ENCODE measurements at regions not wholly inside any gene's neighbourhood (a gene's known extent, or its start where the extent isn't known, plus 50 kb on each side); places are given as distances from the start of the nearest gene placed in this dataset.
"Not testable (repeated sequence)": the region's sequence is repeated elsewhere in the genome, so short reads cannot be mapped to it uniquely, and the experiment has no call there.

DNA sequence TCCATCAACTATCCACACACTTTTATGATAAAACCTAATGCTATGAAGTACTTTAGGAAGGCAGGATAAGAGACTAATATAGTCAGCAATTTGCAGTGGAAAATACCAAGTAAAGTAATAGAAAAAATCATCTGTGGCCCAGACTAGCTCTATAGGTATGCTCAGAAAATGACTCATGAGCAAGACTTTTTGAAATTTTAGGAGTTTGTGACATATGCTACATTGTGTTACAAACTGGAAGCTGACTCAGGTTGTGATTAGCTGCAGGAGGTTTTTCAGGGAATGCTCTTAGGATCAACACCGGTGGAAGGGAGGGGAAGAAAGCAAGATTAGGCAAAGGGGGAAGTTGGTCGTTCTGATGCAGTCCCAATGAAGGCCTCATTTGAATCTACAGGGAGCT lies 56.1 kb downstream of the FEZF1 start:
- Histone ChIP-seq H3K14ac (ENCODE audit: low read length in 2 of 2) (no peak overlapping the region), H3K79me1 (replicated peaks; ENCODE audit: low read length, poor library complexity, severe bottlenecking) (no peaks in the 10 kb centered on the region), H2BK15ac (ENCODE audit: low read depth, poor library complexity, severe bottlenecking) (no peak overlapping the region), H2AFZ (ENCODE audit: low read depth, low read length) (no peak overlapping the region), H3K4me3 (ENCODE audit: insufficient read depth in 1 of 2, low read depth in 1 of 2, low read length in 2 of 2) (no peak overlapping the region), H3K4me1 (ENCODE audit: control insufficient read depth, insufficient read depth, low read depth, low read length) (no peaks in the 10 kb centered on the region), H3K27me3 (ENCODE audit: control insufficient read depth in 1 of 2, insufficient read depth in 1 of 2, low read length in 2 of 2) (peaks cover 0 to 3% of the 10 kb centered on the region in 2 experiments), H3K23ac (ENCODE audit: low read length in 2 of 2) (no peak overlapping the region), H3K4me2 (ENCODE audit: low read length, poor library complexity, severe bottlenecking) (no peak overlapping the region), H2BK120ac (ENCODE audit: low read depth, low read length) (no peak overlapping the region), H3K9ac (ENCODE audit: low read length) (no peak overlapping the region), H3K9me3 (ENCODE audit: control insufficient read depth, low read length) (no peaks in the 10 kb centered on the region), H3K36me3 (ENCODE audit: control insufficient read depth in 1 of 2, insufficient read depth in 2 of 2, low read depth in 1 of 2, low read length in 2 of 2) (no peaks in the 10 kb centered on the region), H2BK12ac (ENCODE audit: low read length in 2 of 2) (no peak overlapping the region), H2AK5ac (ENCODE audit: low read length, severe bottlenecking) (no peak overlapping the region), H4K91ac (ENCODE audit: low read length) (no peak overlapping the region), H3K18ac (ENCODE audit: low read depth in 1 of 2, low read length in 2 of 2) (no peak overlapping the region), H3K27ac (ENCODE audit: low read length, poor library complexity, severe bottlenecking) (no peak overlapping the region), H4K8ac (ENCODE audit: low read length) (no peak overlapping the region), H3K4ac (ENCODE audit: low read depth in 1 of 2, low read length in 2 of 2) (no peak overlapping the region), H2BK5ac (ENCODE audit: low read depth, low read length, poor library complexity, severe bottlenecking) (no peak overlapping the region)
- 2% methylated on average over 2 of the region's 2 CpGs for WGBS
- DNase-seq, result no peak

DNA sequence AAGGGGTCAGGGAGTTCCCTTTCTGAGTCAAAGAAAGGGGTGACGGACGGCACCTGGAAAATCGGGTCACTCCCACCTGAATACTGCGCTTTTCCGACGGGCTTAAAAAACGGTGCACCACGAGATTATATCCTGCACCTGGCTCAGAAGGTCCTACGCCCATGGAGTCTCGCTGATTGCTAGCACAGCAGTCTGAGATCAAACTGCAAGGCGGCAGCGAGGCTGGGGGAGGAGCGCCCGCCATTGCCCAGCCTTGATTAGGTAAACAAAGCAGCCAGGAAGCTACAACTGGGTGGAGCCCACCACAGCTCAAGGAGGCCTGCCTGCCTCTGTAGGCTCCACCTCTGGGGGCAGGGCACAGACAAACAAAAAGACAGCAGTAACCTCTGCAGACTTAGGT lies 65.8 kb downstream of the FEZF1 start:
- not testable (repeated sequence) for H3K36me3 ChIP-seq (ENCODE audit: control insufficient read depth in 1 of 2, insufficient read depth in 2 of 2, low read depth in 1 of 2, low read length in 2 of 2); H3K4me3 ChIP-seq (ENCODE audit: insufficient read depth in 1 of 2, low read depth in 1 of 2, low read length in 2 of 2); H4K91ac ChIP-seq (ENCODE audit: low read length); H3K9me3 ChIP-seq (ENCODE audit: control insufficient read depth, low read length); H2BK120ac ChIP-seq (ENCODE audit: low read depth, low read length); H3K27me3 ChIP-seq (ENCODE audit: control insufficient read depth in 1 of 2, insufficient read depth in 1 of 2, low read length in 2 of 2); H2AK5ac ChIP-seq (ENCODE audit: low read length, severe bottlenecking); DNase-seq; H2AFZ ChIP-seq (ENCODE audit: low read depth, low read length); H3K18ac ChIP-seq (ENCODE audit: low read depth in 1 of 2, low read length in 2 of 2); H3K27ac ChIP-seq (ENCODE audit: low read length, poor library complexity, severe bottlenecking); H2BK5ac ChIP-seq (ENCODE audit: low read depth, low read length, poor library complexity, severe bottlenecking); H3K23ac ChIP-seq (ENCODE audit: low read length in 2 of 2); H2BK15ac ChIP-seq (ENCODE audit: low read depth, poor library complexity, severe bottlenecking); H4K8ac ChIP-seq (ENCODE audit: low read length); H2BK12ac ChIP-seq (ENCODE audit: low read length in 2 of 2); H3K4ac ChIP-seq (ENCODE audit: low read depth in 1 of 2, low read length in 2 of 2); H3K79me1 ChIP-seq (replicated peaks; ENCODE audit: low read length, poor library complexity, severe bottlenecking); H3K14ac ChIP-seq (ENCODE audit: low read length in 2 of 2); H3K4me1 ChIP-seq (ENCODE audit: control insufficient read depth, insufficient read depth, low read depth, low read length); H3K4me2 ChIP-seq (ENCODE audit: low read length, poor library complexity, severe bottlenecking); H3K9ac ChIP-seq (ENCODE audit: low read length)
- WGBS, result 83% methylated on average over 14 of the region's 14 CpGs

DNA sequence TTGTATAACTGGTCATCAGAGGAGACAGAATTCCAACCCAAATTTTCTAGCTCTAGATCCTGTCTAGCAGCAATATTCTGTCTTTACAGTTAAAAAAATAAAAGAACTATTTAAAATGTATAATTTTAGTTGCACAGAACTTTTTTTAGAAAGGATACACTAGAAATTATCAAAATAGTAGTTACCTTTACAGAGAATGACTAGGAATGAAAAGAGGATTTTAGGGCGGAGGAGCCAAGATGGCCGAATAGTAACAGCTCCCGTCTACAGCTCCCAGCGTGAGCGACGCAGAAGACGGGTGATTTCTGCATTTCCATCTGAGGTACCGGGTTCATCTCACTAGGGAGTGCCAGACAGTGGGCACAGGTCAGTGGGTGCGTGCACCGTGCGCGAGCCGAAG lies 66.3 kb downstream of the FEZF1 start:
- H3K27ac ChIP-seq (ENCODE audit: low read length, poor library complexity, severe bottlenecking); H3K9ac ChIP-seq (ENCODE audit: low read length); H3K79me1 ChIP-seq (replicated peaks; ENCODE audit: low read length, poor library complexity, severe bottlenecking); H3K4me3 ChIP-seq (ENCODE audit: insufficient read depth in 1 of 2, low read depth in 1 of 2, low read length in 2 of 2); H4K8ac ChIP-seq (ENCODE audit: low read length); H3K23ac ChIP-seq (ENCODE audit: low read length in 2 of 2); H3K4me2 ChIP-seq (ENCODE audit: low read length, poor library complexity, severe bottlenecking); H4K91ac ChIP-seq (ENCODE audit: low read length); H3K9me3 ChIP-seq (ENCODE audit: control insufficient read depth, low read length); H2BK15ac ChIP-seq (ENCODE audit: low read depth, poor library complexity, severe bottlenecking); H3K27me3 ChIP-seq (ENCODE audit: control insufficient read depth in 1 of 2, insufficient read depth in 1 of 2, low read length in 2 of 2); H3K4me1 ChIP-seq (ENCODE audit: control insufficient read depth, insufficient read depth, low read depth, low read length); H3K4ac ChIP-seq (ENCODE audit: low read depth in 1 of 2, low read length in 2 of 2); H2AK5ac ChIP-seq (ENCODE audit: low read length, severe bottlenecking); H2BK5ac ChIP-seq (ENCODE audit: low read depth, low read length, poor library complexity, severe bottlenecking); H3K36me3 ChIP-seq (ENCODE audit: control insufficient read depth in 1 of 2, insufficient read depth in 2 of 2, low read depth in 1 of 2, low read length in 2 of 2); H2BK12ac ChIP-seq (ENCODE audit: low read length in 2 of 2); DNase-seq; H2AFZ ChIP-seq (ENCODE audit: low read depth, low read length); H2BK120ac ChIP-seq (ENCODE audit: low read depth, low read length); H3K14ac ChIP-seq (ENCODE audit: low read length in 2 of 2); H3K18ac ChIP-seq (ENCODE audit: low read depth in 1 of 2, low read length in 2 of 2): not testable (repeated sequence)
- 91% methylated on average over 13 of the region's 13 CpGs for WGBS

DNA sequence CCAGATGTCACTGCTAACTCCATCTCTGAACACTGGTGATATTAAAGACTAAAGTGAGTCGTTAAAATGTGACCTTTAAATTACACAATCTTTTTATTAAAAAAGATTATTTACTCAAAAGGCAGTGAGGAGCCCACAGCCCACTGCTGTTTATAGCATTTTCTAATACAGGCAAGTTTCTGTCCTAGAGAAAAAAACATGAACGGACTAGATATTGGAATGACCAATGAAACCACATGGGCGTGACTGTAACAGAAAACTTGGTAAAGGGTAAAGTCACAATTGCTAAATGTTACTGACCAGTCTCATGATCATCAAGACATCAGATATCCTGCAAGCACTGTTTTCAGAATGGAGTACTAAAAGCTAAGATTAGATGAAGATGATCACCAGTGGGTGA lies 78.7 kb downstream of the FEZF1 start:
- no peak overlapping the region for H3K4ac ChIP-seq (ENCODE audit: low read depth in 1 of 2, low read length in 2 of 2)
- H3K79me1 ChIP-seq (replicated peaks; ENCODE audit: low read length, poor library complexity, severe bottlenecking), result no peaks in the 10 kb centered on the region
- H2BK5ac ChIP-seq (ENCODE audit: low read depth, low read length, poor library complexity, severe bottlenecking), result no peak overlapping the region
- WGBS, result 87% methylated on average over 2 of the region's 3 CpGs
- no peak overlapping the region for H4K91ac ChIP-seq (ENCODE audit: low read length)
- no peak overlapping the region for H2BK120ac ChIP-seq (ENCODE audit: low read depth, low read length)
- DNase-seq, result no peak
- no peaks in the 10 kb centered on the region for H3K27me3 ChIP-seq (ENCODE audit: control insufficient read depth in 1 of 2, insufficient read depth in 1 of 2, low read length in 2 of 2)
- H3K14ac ChIP-seq (ENCODE audit: low read length in 2 of 2), result no peak overlapping the region
- H3K9me3 ChIP-seq (ENCODE audit: control insufficient read depth, low read length), result no peaks in the 10 kb centered on the region
- H4K8ac ChIP-seq (ENCODE audit: low read length), result no peak overlapping the region
- no peak overlapping the region for H3K4me3 ChIP-seq (ENCODE audit: insufficient read depth in 1 of 2, low read depth in 1 of 2, low read length in 2 of 2)
- H2BK12ac ChIP-seq (ENCODE audit: low read length in 2 of 2), result no peak overlapping the region
- no peak overlapping the region for H2AFZ ChIP-seq (ENCODE audit: low read depth, low read length)
- H3K9ac ChIP-seq (ENCODE audit: low read length), result no peak overlapping the region
- H3K4me2 ChIP-seq (ENCODE audit: low read length, poor library complexity, severe bottlenecking), result no peak overlapping the region
- H3K27ac ChIP-seq (ENCODE audit: low read length, poor library complexity, severe bottlenecking), result no peak overlapping the region
- no peak overlapping the region for H3K18ac ChIP-seq (ENCODE audit: low read depth in 1 of 2, low read length in 2 of 2)
- H3K23ac ChIP-seq (ENCODE audit: low read length in 2 of 2), result no peak overlapping the region
- H3K36me3 ChIP-seq (ENCODE audit: control insufficient read depth in 1 of 2, insufficient read depth in 2 of 2, low read depth in 1 of 2, low read length in 2 of 2), result no peaks in the 10 kb centered on the region
- H2BK15ac ChIP-seq (ENCODE audit: low read depth, poor library complexity, severe bottlenecking), result no peak overlapping the region
- no peak overlapping the region for H2AK5ac ChIP-seq (ENCODE audit: low read length, severe bottlenecking)
- H3K4me1 ChIP-seq (ENCODE audit: control insufficient read depth, insufficient read depth, low read depth, low read length), result no peaks in the 10 kb centered on the region

Data from mesenchymal stem cell (in vitro differentiated cells and primary cell).